Activated naive CD8-positive, alpha-beta T cell treated with anti-CD3 and anti-CD28 coated beads, Interleukin-2, amount 50 U/mL, for 24 hours (primary cell): ENCODE measurements at regions not wholly inside any gene's neighbourhood (a gene's known extent, or its start where the extent isn't known, plus 50 kb on each side); places are given as distances from the start of the nearest gene placed in this dataset.

Experiments used
- ATAC-seq: fragments of 150-1000 bp; cut with Tn5 transposase; one replicate; pipeline ENCODE4 v1.10.0; 2021
- DNase-seq: peaks from one replicate; pipeline ENCODE4 v3.0.0; 2021
- H3K27ac Mint-ChIP-seq: one replicate; pipeline ENCODE4 v1.8.0; 2021; ENCODE audit warnings: mild to moderate bottlenecking, mixed read lengths
- H3K27me3 Mint-ChIP-seq: one replicate; pipeline ENCODE4 v1.8.0; 2021; ENCODE audit warnings: mixed read lengths
- H3K36me3 Mint-ChIP-seq: one replicate; pipeline ENCODE4 v1.8.0; 2021; ENCODE audit warnings: low read depth, mixed read lengths
- H3K4me1 Mint-ChIP-seq: one replicate; pipeline ENCODE4 v1.8.0; 2021; ENCODE audit warnings: mixed read lengths
- H3K4me3 Mint-ChIP-seq: one replicate; pipeline ENCODE4 v1.8.0; 2021; ENCODE audit warnings: mild to moderate bottlenecking, moderate library complexity, mixed read lengths
- H3K9me3 Mint-ChIP-seq: one replicate; pipeline ENCODE4 v1.8.0; 2021; ENCODE audit warnings: mixed read lengths

DNA sequence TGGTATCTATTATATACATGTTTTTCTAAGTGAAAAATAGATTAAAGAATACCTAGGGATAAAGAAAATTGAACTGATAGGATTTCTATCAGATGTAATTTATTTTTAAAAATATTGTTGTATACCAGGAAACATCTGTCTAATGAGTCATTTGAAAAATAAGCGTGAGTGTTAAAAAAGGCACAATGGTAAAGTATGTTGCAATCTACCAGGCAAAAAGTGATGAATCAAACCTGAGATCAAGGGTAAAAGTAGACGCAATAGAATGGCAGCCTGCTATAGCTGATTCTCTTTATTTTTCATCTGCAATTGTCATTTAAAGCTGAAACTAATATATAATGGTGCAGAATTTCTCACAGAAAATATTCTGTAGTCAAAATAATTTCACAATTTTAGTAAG lies 1119.6 kb downstream of the PCDH18 start:
- no peak for ATAC-seq
- H3K4me3 Mint-ChIP-seq: no peak overlapping the region
- no peak overlapping the region for H3K27ac Mint-ChIP-seq

DNA sequence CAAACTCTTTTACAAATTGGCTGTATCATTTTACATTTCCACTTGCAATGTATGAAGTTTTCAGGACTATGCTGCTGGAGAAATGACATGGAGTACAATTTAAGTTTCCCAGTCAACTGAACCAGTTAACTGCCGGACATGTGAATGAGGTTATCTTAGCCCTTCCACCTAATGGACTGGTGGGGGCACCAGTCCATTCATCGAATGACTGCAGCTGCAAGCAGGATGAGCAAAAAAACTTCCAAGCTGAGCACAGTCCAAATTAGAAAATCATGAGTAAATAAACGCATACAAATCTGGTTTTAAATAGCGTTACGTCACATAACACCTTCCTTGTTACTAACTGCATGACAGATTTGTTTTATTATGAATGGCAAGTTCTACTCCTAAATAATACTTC lies 1131.5 kb downstream of the PCDH18 start:
- no peak overlapping the region for H3K4me3 Mint-ChIP-seq
- no peak for DNase-seq
- ATAC-seq: no peak
- no peaks in the 10 kb centered on the region for H3K4me1 Mint-ChIP-seq
- H3K27me3 Mint-ChIP-seq: no peaks in the 10 kb centered on the region
- no peaks in the 10 kb centered on the region for H3K36me3 Mint-ChIP-seq
- no peaks in the 10 kb centered on the region for H3K9me3 Mint-ChIP-seq
- H3K27ac Mint-ChIP-seq: no peak overlapping the region

More for the DNA sequence above, 1119.6 kb downstream of the PCDH18 start:
- no peaks in the 10 kb centered on the region for H3K27me3 Mint-ChIP-seq
- H3K4me1 Mint-ChIP-seq: no peaks in the 10 kb centered on the region
- no peak for DNase-seq
- no peaks in the 10 kb centered on the region for H3K36me3 Mint-ChIP-seq
- H3K9me3 Mint-ChIP-seq: peaks cover 8% of the 10 kb centered on the region

DNA sequence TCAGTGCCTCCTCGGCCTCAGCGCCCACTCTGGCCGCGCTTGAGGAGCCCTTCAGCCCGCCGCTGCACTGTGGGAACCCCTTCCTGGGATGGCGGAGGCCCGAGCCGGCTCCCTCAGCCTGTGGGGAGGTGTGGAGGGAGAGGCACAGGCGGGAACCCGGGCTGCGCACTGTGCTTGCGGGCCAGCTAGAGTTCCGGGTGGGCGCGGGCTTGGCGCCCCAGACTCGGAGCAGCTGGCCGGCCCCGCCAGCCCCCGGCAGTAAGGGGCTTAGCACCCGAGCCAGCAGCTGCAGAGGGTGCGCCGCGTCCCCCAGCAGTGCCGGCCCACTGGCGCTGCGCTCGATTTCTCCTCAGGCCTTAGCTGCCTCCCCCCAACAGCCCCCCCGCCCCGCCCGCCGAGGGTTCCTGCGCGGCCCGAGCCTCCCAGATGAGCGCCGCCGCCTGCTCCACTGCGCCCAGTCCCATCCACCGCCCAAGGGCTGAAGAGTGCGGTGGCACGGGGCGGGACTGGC lies 1137.0 kb downstream of the PCDH18 start:
- DNase-seq: no peak
- Mint-ChIP-seq H3K27me3 (no peaks in the 10 kb centered on the region), H3K4me1 (no peaks in the 10 kb centered on the region), H3K9me3 (no peaks in the 10 kb centered on the region), H3K4me3 (no peak overlapping the region), H3K36me3 (no peaks in the 10 kb centered on the region), H3K27ac (no peak overlapping the region)
- no peak for ATAC-seq

DNA sequence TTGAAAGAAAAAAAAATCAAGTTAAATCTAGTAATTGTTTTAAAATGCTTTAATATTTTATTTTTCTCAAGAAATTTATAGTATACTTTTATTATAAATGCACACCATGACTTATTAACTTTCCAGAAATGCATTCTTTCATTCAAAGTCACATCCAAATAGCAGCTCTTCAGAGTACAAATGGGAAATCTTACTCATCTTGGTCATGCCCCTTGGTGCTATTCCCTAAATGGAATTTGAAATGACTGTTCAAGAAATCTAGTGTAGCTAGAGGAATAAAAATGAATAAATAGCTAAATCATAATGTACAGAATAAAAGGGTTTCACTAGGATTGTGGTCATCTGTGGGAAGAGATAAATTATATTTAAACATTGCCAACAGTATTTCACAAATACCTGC lies 1139.7 kb downstream of the PCDH18 start:
- Mint-ChIP-seq H3K9me3 (no peaks in the 10 kb centered on the region), H3K4me1 (no peaks in the 10 kb centered on the region), H3K27me3 (no peaks in the 10 kb centered on the region), H3K27ac (no peak overlapping the region), H3K36me3 (no peaks in the 10 kb centered on the region), H3K4me3 (no peak overlapping the region)
- ATAC-seq (no peak), DNase-seq (no peak)

DNA sequence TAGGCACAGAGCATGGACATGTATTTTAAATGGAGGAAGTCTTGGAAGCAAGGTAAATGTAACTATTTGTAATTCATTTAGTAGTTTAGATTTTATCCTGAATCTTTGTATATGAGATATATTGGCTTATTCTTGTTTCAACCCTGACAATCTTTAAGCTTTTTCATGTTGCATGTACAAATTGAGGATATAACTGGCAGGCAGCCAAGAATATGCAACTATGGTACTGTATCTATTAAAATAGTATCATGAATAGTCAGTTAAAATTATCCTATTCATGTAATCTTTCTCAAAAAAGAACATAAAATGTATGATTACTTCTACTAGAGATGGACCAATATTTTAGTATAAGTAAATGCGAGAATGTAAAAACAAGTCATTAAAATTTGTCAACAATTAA lies 1141.5 kb downstream of the PCDH18 start:
- Mint-ChIP-seq H3K4me3 (no peak overlapping the region), H3K4me1 (no peaks in the 10 kb centered on the region), H3K27me3 (no peaks in the 10 kb centered on the region), H3K36me3 (no peaks in the 10 kb centered on the region), H3K27ac (no peak overlapping the region), H3K9me3 (no peaks in the 10 kb centered on the region)
- ATAC-seq (no peak), DNase-seq (no peak)

DNA sequence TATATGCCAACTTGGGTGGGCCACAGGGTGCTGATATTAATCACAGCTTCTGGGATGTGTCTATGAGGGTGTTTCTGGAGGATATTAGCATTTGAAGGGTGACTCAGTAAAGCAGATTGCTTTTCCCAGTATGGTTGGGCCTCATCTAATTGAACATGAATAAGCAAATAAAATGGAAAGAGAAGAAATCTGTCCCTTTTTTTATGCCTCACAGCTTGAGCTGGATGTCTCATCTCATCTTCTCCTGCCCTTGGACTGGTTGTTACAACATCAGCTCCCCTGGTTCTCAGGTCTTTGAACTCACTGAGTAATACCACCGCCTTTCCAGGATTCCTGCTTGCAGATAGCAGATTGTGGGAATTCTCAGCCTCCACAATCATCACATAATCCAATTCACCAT lies 1149.2 kb downstream of the PCDH18 start:
- Mint-ChIP-seq H3K36me3 (no peaks in the 10 kb centered on the region), H3K27me3 (no peaks in the 10 kb centered on the region), H3K4me1 (no peaks in the 10 kb centered on the region), H3K27ac (no peak overlapping the region), H3K9me3 (no peaks in the 10 kb centered on the region), H3K4me3 (no peak overlapping the region)
- DNase-seq (no peak), ATAC-seq (no peak)

DNA sequence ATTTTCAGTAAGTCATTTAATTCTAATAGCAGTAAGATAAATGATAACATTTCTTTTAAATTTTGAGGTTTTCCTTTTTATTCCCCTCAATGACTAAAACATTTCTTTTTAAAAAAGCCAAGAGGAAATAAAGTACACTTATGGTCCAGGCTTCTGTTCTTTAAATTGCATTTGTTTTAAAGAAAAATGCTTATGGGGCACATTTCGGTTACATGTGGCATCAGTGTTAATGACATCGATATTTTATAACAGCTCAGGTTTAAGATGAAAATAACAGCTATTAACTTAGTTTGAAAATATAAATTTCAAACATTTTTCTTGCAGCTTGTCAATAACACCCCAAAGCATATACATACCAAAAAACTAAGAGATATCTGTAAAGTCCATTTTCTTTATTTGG lies 1161.1 kb downstream of the PCDH18 start:
- Mint-ChIP-seq H3K27me3 (no peaks in the 10 kb centered on the region), H3K4me1 (no peaks in the 10 kb centered on the region), H3K4me3 (no peak overlapping the region), H3K9me3 (peaks cover 4% of the 10 kb centered on the region), H3K27ac (no peak overlapping the region), H3K36me3 (no peaks in the 10 kb centered on the region)
- ATAC-seq: no peak
- DNase-seq: no peak

DNA sequence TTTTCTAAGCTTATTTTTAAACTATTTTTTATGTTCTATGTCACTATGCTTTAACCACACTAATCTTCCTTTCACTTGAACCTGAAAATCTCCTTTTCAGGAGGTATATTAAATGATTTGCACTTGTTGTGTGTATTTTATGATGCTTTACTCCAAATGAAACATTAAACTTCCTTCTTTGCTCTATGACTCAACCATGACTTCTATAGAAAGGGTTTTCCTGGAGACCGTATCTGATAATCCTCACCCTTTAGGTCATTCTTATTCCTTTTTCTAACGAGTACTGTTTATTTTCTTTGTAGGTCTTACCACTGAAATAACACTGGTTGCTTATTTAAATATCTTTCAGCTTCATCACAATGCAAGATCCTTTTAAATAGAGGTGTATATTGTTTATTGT lies 1163.2 kb downstream of the PCDH18 start:
- no peaks in the 10 kb centered on the region for H3K27me3 Mint-ChIP-seq
- H3K36me3 Mint-ChIP-seq: no peaks in the 10 kb centered on the region
- ATAC-seq (no peak), DNase-seq (no peak)
- no peak overlapping the region for H3K27ac Mint-ChIP-seq
- H3K9me3 Mint-ChIP-seq: peaks cover 9% of the 10 kb centered on the region
- H3K4me1 Mint-ChIP-seq: no peaks in the 10 kb centered on the region
- H3K4me3 Mint-ChIP-seq: no peak overlapping the region

DNA sequence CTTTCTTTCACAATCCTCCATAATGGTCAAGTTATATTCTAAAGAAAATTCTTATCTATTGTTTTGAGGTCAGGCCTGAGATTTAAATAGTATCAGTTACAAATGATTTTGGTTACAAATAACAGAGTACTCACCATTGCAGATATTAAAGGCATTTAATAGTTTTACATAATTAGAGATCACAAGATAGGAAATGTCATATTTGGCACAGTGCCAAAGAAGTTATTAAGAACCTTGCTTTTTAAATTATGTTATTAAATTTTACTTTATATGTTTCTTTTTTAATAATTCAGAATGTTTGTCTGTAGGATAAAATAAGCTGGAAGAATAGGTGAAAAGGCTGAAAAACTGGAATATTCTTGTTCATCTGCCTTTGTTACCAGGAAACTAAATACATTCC lies 1174.7 kb downstream of the PCDH18 start:
- no peak for ATAC-seq
- H3K36me3 Mint-ChIP-seq: no peaks in the 10 kb centered on the region
- no peak overlapping the region for H3K4me3 Mint-ChIP-seq
- H3K27me3 Mint-ChIP-seq: no peaks in the 10 kb centered on the region
- peaks cover 8% of the 10 kb centered on the region for H3K9me3 Mint-ChIP-seq
- H3K4me1 Mint-ChIP-seq: no peaks in the 10 kb centered on the region
- H3K27ac Mint-ChIP-seq: no peak overlapping the region
- no peak for DNase-seq

DNA sequence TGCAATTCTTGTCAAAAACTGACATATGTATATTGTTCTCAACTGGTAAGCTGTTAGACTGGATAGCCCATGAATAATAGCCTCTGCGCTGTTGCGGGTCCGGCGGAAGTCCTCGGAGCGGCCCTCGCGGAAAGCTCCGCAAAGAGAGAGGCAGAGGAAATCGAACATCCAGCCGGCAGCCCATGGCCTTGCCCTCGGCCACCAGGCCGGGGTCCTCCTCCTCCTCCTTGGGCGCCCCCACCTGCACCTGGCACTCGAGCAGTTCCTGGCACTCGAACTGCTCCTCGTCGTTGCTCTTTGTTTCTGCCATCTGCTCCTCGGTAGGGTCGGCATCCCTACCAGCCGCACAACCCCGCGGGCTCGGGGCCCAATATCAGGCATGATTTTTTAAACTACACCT lies 1176.3 kb downstream of the PCDH18 start:
- H3K9me3 Mint-ChIP-seq: peaks cover 8% of the 10 kb centered on the region
- H3K4me1 Mint-ChIP-seq: no peaks in the 10 kb centered on the region
- H3K4me3 Mint-ChIP-seq: no peak overlapping the region
- no peak overlapping the region for H3K27ac Mint-ChIP-seq
- ATAC-seq: no peak
- no peaks in the 10 kb centered on the region for H3K27me3 Mint-ChIP-seq
- H3K36me3 Mint-ChIP-seq: no peaks in the 10 kb centered on the region
- DNase-seq: no peak

DNA sequence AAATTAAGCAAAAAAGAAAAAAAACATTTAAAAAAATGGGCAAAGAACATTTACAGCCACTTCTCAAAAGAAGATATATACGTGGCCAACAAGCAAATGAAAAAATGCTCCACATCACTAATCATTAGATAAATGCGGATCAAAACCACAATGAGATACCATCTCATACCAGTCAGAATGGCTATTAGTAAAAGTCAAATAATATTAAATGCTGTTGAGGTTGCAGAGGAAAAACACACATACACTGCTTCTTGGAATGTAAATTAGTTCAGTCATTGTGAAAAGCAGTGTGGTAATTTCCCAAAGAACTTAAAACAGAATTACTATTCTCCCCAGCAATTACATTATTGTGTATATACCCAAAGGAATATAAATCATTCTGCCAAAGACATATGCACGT lies 1189.0 kb downstream of the PCDH18 start:
- no peaks in the 10 kb centered on the region for H3K27me3 Mint-ChIP-seq
- peaks cover 18% of the 10 kb centered on the region for H3K9me3 Mint-ChIP-seq
- no peak for ATAC-seq
- no peak overlapping the region for H3K4me3 Mint-ChIP-seq
- no peak for DNase-seq
- no peaks in the 10 kb centered on the region for H3K36me3 Mint-ChIP-seq
- no peaks in the 10 kb centered on the region for H3K4me1 Mint-ChIP-seq
- no peak overlapping the region for H3K27ac Mint-ChIP-seq

DNA sequence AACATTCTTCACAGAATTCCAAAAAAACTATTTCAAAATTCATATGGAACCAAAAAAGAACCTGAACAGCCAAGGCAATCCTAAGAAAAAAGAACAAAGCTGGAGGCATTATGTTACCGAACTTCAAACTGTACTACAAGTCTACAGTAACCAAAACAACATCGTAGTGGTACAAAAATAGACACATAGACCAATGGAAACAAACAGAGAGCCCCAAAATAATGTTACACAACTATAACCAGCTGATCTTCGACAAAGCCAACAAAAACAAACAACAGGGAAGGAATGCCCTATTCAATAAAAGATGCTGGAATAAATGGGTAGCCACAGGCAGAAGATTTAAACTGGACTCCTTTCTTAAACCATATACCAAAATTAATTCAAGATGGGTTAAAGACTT lies 1189.6 kb downstream of the PCDH18 start:
- Mint-ChIP-seq H3K9me3 (peaks cover 18% of the 10 kb centered on the region), H3K27ac (no peak overlapping the region), H3K4me3 (no peak overlapping the region), H3K4me1 (no peaks in the 10 kb centered on the region), H3K27me3 (no peaks in the 10 kb centered on the region), H3K36me3 (no peaks in the 10 kb centered on the region)
- no peak for DNase-seq
- ATAC-seq: no peak

DNA sequence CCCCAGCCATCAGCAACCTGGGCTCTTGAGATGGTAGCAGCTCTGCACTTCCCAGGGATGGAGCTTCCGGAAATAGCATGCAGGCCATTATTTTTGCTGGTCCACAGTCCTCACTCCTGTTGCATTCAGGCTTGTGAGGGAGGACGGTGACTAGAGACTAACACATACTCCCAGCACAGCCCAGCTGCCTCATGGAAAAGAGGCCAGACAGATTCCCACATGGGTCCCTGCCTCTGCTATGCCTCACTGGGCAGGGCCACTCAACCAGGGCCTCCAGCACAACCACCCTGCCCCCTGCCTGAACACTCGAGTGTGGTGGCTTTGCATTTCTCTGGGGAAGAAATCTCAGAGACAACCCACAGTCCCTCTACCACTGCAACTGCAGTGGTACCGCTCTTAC lies 1195.1 kb downstream of the PCDH18 start:
- DNase-seq (no peak), ATAC-seq (no peak)
- Mint-ChIP-seq H3K4me1 (no peaks in the 10 kb centered on the region), H3K27me3 (no peaks in the 10 kb centered on the region), H3K27ac (no peak overlapping the region), H3K4me3 (no peak overlapping the region), H3K9me3 (peaks cover 15% of the 10 kb centered on the region), H3K36me3 (no peaks in the 10 kb centered on the region)

DNA sequence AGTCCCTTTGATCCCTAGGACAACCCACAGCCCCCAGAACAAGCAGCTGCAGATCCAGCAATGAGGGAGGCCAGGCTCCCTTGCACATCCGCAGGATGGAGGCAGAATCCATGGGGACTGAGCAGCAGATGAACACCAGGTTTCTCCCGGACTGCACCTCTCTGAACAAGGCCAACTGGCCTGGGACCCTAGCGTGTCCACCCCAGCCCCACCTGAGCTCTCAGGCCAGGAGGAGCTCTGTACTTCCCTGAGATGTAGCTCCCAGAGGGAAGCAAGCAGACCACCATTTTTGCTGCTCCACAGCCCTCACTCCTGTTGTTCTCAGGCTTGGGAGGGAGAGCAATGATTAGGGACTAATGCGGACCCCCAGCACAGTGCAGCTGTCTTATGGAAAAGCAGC lies 1195.8 kb downstream of the PCDH18 start:
- no peaks in the 10 kb centered on the region for H3K36me3 Mint-ChIP-seq
- no peak overlapping the region for H3K27ac Mint-ChIP-seq
- no peak overlapping the region for H3K4me3 Mint-ChIP-seq
- DNase-seq (no peak), ATAC-seq (no peak)
- no peaks in the 10 kb centered on the region for H3K4me1 Mint-ChIP-seq
- peaks cover 15% of the 10 kb centered on the region for H3K9me3 Mint-ChIP-seq
- H3K27me3 Mint-ChIP-seq: no peaks in the 10 kb centered on the region

DNA sequence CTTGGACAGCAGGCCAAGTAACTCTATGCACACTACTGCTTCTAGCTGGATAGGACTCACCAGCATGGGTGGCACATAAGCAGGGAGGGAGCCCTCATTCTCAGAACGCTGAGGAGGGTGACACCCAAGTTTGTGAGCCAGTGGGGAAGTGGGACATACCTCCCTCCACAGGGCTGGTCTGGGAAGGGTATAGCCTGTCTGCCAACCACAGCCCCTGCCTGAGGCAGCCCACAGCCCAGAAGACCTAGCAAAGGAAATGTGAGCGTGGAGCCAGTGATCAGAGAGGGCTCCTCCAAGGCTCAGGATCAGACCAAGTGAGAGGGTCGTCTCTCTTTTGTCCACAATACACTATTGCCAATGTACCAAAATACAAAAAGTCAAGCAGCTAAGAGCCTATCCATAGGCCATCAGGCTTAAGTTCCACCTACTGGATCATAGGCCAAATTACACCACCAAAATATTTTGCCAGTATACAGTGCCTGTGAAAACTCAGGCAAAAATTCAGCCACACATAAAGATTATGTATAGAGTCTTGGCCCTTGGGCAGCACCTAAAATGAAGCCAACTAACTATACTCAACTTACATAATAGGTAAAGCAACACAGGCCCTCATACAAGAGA lies 1203.1 kb downstream of the PCDH18 start:
- H3K9me3 Mint-ChIP-seq: peaks cover 4% of the 10 kb centered on the region
- no peaks in the 10 kb centered on the region for H3K27me3 Mint-ChIP-seq
- H3K4me1 Mint-ChIP-seq: no peaks in the 10 kb centered on the region
- ATAC-seq (no peak), DNase-seq (no peak)
- no peak overlapping the region for H3K27ac Mint-ChIP-seq
- no peak overlapping the region for H3K4me3 Mint-ChIP-seq
- no peaks in the 10 kb centered on the region for H3K36me3 Mint-ChIP-seq

DNA sequence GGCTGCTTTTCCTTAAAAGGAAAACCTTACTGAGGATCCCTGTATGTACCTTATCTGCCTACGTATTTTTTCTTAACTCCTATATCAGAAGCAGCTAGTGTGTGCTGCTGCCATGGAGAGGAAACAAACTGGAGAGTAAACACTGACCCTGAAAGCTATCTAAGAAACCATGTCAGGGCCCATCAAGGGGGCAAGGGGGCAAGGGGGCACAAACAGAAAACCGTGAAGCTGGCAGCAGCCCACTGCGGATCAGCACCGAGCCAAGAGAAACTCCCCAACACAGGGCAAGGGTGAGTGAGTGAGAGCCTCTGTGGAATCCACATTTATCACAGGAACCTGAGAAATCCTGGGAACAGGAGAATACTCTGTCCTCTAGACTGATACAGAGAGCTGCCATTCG lies 1204.2 kb downstream of the PCDH18 start:
- peaks cover 4% of the 10 kb centered on the region for H3K9me3 Mint-ChIP-seq
- no peak overlapping the region for H3K4me3 Mint-ChIP-seq
- H3K27me3 Mint-ChIP-seq: no peaks in the 10 kb centered on the region
- ATAC-seq (no peak), DNase-seq (no peak)
- H3K36me3 Mint-ChIP-seq: no peaks in the 10 kb centered on the region
- no peak overlapping the region for H3K27ac Mint-ChIP-seq
- no peaks in the 10 kb centered on the region for H3K4me1 Mint-ChIP-seq
